MCF 10A (cell line): ENCODE measurements at regions not wholly inside any gene's neighbourhood (a gene's known extent, or its start where the extent isn't known, plus 50 kb on each side); places are given as distances from the start of the nearest gene placed in this dataset.

ENCODE experiments used
- BruUV-seq: library from RNA; stranded (reverse); fragments of 400-500 nt; replicated peaks from 2 replicates; lab custom pipeline; 2021; lab: Mats Ljungman, UMichigan
- CTCF ChIA-PET: fragments of 300-600 bp; sonication (Branson Sonifier 250); formaldehyde crosslinking; extraction: SDS; loops from one replicate; lab custom pipeline; 2021; ENCODE audit warnings: antibody characterized with exemption, inconsistent platforms; lab: Yijun Ruan, JAX
- POLR2A ChIA-PET: fragments of 300-600, 350-650 bp; sonication (Branson Sonifier 250); formaldehyde crosslinking; extraction: SDS; loops from one replicate; lab custom pipeline; 2020; ENCODE audit warnings: antibody characterized with exemption, inconsistent platforms; lab: Yijun Ruan, JAX
- DNase-seq: peaks from one replicate; pipeline ENCODE4 v3.0.0-alpha.2; 2018; ENCODE audit not compliant: unreplicated experiment
- H3K27ac Mint-ChIP-seq: one replicate; pipeline ENCODE4 v1.8.0; 2022; ENCODE audit warnings: mild to moderate bottlenecking, low read depth, mixed read lengths; ENCODE audit not compliant: unreplicated experiment
- H3K27me3 Mint-ChIP-seq: one replicate; pipeline ENCODE4 v1.8.0; 2022; ENCODE audit warnings: mixed read lengths; ENCODE audit not compliant: insufficient read depth, unreplicated experiment
- H3K36me3 Mint-ChIP-seq: one replicate; pipeline ENCODE4 v1.8.0; 2022; ENCODE audit warnings: mild to moderate bottlenecking, moderate library complexity, mixed read lengths; ENCODE audit not compliant: insufficient read depth, unreplicated experiment
- H3K4me1 Mint-ChIP-seq: one replicate; pipeline ENCODE4 v1.8.0; 2022; ENCODE audit warnings: mixed read lengths; ENCODE audit not compliant: insufficient read depth, unreplicated experiment
- H3K4me3 Mint-ChIP-seq: one replicate; pipeline ENCODE4 v1.8.0; 2022; ENCODE audit warnings: mild to moderate bottlenecking, moderate library complexity, mixed read lengths; ENCODE audit not compliant: unreplicated experiment
- H3K9me3 Mint-ChIP-seq: one replicate; pipeline ENCODE4 v1.8.0; 2022; ENCODE audit warnings: mixed read lengths; ENCODE audit not compliant: unreplicated experiment
- CTCF ChIP-seq: fragments of 200-600 bp; IDR thresholded peaks from one replicate; pipeline ENCODE4 v1.8.0; 2022; ENCODE audit warnings: antibody characterized with exemption, mild to moderate bottlenecking; ENCODE audit not compliant: unreplicated experiment
- intact Hi-C: fragments of 100-400 bp; cut with micrococcal nuclease; formaldehyde crosslinking; loops from 2 replicates; pipeline ENCODE4 v1.14.1; 2022

GRCh38 chr13:33366469-33367062 lies 81.0 kb upstream of the STARD13 start:
- BruUV-seq = no TSS peak
- ChIA-PET POLR2A (no interaction called here), CTCF (no interaction called here)
- intact Hi-C loops = no loop called here
- TF ChIP-seq CTCF = no peak
- Mint-ChIP-seq H3K36me3 (no peaks in the 10 kb centered on the region), H3K27me3 (no peaks in the 10 kb centered on the region), H3K9me3 (no peaks in the 10 kb centered on the region), H3K27ac (no peak overlapping the region), H3K4me1 (no peaks in the 10 kb centered on the region), H3K4me3 (no peak overlapping the region)
- DNase-seq = no peak

GRCh38 chr13:33367171-33367895 lies 81.8 kb upstream of the STARD13 start:
- no TSS peak for BruUV-seq
- H3K4me3 Mint-ChIP-seq = no peak overlapping the region
- H3K27ac Mint-ChIP-seq = no peak overlapping the region
- H3K4me1 Mint-ChIP-seq = no peaks in the 10 kb centered on the region
- POLR2A ChIA-PET = no interaction called here
- H3K36me3 Mint-ChIP-seq = no peaks in the 10 kb centered on the region
- intact Hi-C loops = no loop called here
- H3K27me3 Mint-ChIP-seq = no peaks in the 10 kb centered on the region
- H3K9me3 Mint-ChIP-seq = no peaks in the 10 kb centered on the region
- DNase-seq = no peak
- CTCF ChIA-PET = interaction anchor here (1.1 kb wide), 1 partner anchor 24 kb away, joined by 3 read pairs; no protein-coding TSS in a partner anchor
- no peak for TF ChIP-seq CTCF

- intact Hi-C loops = no loop called here
- no TSS peak for BruUV-seq
- no peaks in the 10 kb centered on the region for H3K36me3 Mint-ChIP-seq
- no peak overlapping the region for H3K4me3 Mint-ChIP-seq
- no peaks in the 10 kb centered on the region for H3K4me1 Mint-ChIP-seq
- H3K9me3 Mint-ChIP-seq = no peaks in the 10 kb centered on the region
- DNase-seq = no peak
- POLR2A ChIA-PET = no interaction called here
- H3K27me3 Mint-ChIP-seq = no peaks in the 10 kb centered on the region
- H3K27ac Mint-ChIP-seq = no peak overlapping the region
- TF ChIP-seq CTCF = no peak
- CTCF ChIA-PET = interaction anchor here (0.8 to 1.1 kb wide), 2 partner anchors 21 to 24 kb away, joined by 3 read pairs; no protein-coding TSS in a partner anchor
Measured at GRCh38 chr13:33367926-33368325, 82.4 kb upstream of the STARD13 start.

GRCh38 chr13:33369073-33369472 lies 83.5 kb upstream of the STARD13 start:
- no peaks in the 10 kb centered on the region for H3K36me3 Mint-ChIP-seq
- H3K9me3 Mint-ChIP-seq = no peaks in the 10 kb centered on the region
- H3K27me3 Mint-ChIP-seq = no peaks in the 10 kb centered on the region
- no peaks in the 10 kb centered on the region for H3K4me1 Mint-ChIP-seq
- no peak for TF ChIP-seq CTCF
- BruUV-seq = no TSS peak
- intact Hi-C loops = no loop called here
- CTCF ChIA-PET = no interaction called here
- no peak overlapping the region for H3K4me3 Mint-ChIP-seq
- H3K27ac Mint-ChIP-seq = no peak overlapping the region
- no peak for DNase-seq
- POLR2A ChIA-PET = no interaction called here
